Epithelial cell of proximal tubule (primary cell): ENCODE measurements at regions not wholly inside any gene's neighbourhood (a gene's known extent, or its start where the extent isn't known, plus 50 kb on each side); places are given as distances from the start of the nearest gene placed in this dataset.

Source experiments
- DNase-seq: peaks from one replicate; pipeline ENCODE4 v3.0.0-alpha.2; 2011; ENCODE audit warnings: low read depth
- H3K4me3 ChIP-seq: 2 replicates; pipeline ENCODE4 v1.5.1; 2011; ENCODE audit warnings: low read depth, mild to moderate bottlenecking, low read length
- TF ChIP-seq, protein P1 (sequence below): conservative IDR thresholded peaks from 2 replicates; pipeline ENCODE4 v1.5.1; 2012; ENCODE audit warnings: low read depth, mild to moderate bottlenecking, low read length

DNA sequence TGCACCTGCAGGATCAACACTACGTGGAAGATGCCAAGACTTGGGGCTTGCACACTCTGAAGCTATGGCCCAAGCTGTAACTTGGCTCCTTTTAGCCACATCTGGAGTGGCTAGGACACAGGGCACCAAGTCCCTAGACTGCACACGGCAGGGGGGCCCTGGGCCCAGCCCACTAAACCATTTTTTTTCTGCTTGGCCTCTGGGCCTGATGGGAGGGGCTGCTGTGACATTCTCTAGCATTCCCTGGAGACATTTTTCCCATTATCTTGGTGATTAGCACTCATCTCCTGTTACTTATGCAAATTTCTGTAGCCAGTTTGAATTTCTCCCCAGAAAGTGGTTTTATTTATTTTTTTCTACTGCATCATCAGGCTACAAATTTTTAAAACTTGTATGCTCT is 1080.7 kb downstream of the LRFN5 start:
- DNase-seq, result no peak
- TF ChIP-seq, protein P1, sequence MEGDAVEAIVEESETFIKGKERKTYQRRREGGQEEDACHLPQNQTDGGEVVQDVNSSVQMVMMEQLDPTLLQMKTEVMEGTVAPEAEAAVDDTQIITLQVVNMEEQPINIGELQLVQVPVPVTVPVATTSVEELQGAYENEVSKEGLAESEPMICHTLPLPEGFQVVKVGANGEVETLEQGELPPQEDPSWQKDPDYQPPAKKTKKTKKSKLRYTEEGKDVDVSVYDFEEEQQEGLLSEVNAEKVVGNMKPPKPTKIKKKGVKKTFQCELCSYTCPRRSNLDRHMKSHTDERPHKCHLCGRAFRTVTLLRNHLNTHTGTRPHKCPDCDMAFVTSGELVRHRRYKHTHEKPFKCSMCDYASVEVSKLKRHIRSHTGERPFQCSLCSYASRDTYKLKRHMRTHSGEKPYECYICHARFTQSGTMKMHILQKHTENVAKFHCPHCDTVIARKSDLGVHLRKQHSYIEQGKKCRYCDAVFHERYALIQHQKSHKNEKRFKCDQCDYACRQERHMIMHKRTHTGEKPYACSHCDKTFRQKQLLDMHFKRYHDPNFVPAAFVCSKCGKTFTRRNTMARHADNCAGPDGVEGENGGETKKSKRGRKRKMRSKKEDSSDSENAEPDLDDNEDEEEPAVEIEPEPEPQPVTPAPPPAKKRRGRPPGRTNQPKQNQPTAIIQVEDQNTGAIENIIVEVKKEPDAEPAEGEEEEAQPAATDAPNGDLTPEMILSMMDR, result no peak
- no peak overlapping the region for H3K4me3 ChIP-seq

GRCh38 chr14:42683707-42684106 is 1077.0 kb downstream of the LRFN5 start:
- TF ChIP-seq, protein P1, result no peak
- H3K4me3 ChIP-seq, result no peak overlapping the region
- no peak for DNase-seq

GRCh38 chr14:42676636-42677035 is 1070.0 kb downstream of the LRFN5 start:
- H3K4me3 ChIP-seq, result no peak overlapping the region
- DNase-seq, result no peak
- TF ChIP-seq, protein P1, result no peak

DNA sequence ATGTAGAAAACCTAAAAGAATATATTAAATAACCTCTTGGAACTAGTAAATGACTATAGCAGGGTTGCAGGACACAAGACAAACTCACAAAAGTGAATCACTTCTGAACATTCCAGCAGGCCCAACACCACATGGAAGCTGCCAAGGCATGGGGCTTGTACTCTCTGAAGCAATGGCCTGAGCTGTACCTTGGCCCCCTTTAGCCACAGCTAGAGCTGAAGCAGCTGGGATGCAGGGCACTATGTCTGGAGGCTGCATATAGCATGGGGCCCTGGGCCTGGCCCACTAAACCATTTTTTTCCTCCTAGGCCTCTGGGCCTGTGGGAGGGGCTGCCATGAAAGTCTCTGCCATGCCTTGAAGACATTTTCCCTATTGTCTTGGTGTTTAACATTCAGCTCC is 1067.3 kb downstream of the LRFN5 start:
- TF ChIP-seq, protein P1, result no peak
- DNase-seq, result no peak
- H3K4me3 ChIP-seq, result no peak overlapping the region

DNA sequence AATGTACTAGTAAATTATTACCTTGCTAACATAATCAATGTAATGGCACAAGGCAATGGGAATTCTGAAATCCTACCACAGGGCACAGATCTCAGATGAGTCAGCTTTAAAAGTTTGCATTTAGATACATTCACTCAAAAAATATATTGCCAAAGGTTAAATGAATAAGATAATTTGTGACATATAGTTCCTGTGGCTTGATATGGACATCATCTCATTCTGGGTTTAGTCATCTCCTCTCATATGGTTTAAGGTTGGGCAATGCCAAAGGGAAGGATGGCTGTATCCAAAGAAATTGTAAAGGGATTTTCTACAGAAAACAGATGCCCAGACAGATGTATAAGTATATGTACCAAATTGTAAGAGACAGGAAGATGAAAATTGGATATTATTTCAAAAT is 1065.0 kb downstream of the LRFN5 start:
- TF ChIP-seq, protein P1, result no peak
- no peak for DNase-seq
- no peak overlapping the region for H3K4me3 ChIP-seq

DNA sequence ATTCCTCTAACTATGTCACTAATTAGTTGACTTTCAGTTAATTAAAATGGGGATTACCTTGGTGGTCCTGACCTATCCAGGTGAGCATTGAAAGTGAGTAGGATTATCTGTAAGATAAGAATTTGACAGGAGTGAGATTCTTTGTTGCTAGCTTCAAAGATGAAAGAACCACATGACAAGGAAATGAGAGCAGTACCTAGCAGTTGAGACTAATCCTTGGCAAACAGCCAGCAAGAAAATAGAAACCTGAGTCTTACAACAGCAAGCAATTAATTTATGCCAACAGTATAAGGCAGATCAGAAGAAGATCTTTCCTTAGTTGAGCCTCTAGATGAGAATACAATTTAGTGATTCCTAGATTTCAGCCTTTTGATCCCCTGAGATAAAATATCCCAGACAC is 1058.4 kb downstream of the LRFN5 start:
- DNase-seq, result no peak
- H3K4me3 ChIP-seq, result no peak overlapping the region

DNA sequence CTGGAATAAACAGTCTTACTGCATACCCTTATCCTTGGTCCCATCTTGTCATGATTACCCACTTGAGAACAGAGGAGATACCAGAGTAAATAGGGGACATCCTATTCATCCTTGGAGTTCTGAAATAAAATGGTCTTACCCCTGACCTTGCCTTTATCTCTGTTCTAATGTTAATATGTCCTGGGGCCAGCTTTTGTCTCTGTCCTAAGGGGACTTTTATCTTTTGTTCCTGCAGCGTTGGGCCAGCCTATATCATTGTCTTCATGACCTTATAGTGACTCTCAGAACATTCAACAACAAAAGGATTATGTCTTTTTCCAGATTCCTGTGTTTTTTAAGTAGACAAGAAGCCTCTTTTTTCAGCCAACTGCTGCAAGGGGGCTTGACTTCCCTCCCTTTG is 1057.5 kb downstream of the LRFN5 start:
- H3K4me3 ChIP-seq, result no peak overlapping the region
- TF ChIP-seq, protein P1, result no peak
- DNase-seq, result no peak

More for the DNA sequence above, 1058.4 kb downstream of the LRFN5 start:
- TF ChIP-seq, protein P1, result no peak
